GM19238 (cell line): ENCODE measurements at regions not wholly inside any gene's neighbourhood (a gene's known extent, or its start where the extent isn't known, plus 50 kb on each side); places are given as distances from the start of the nearest gene placed in this dataset.
"Not testable (repeated sequence)": the region's sequence is repeated elsewhere in the genome, so short reads cannot be mapped to it uniquely, and the experiment has no call there.

Experiments used
- DNase-seq: peaks from one replicate; pipeline ENCODE4 v3.0.0; 2011; ENCODE audit warnings: low spot score; ENCODE audit not compliant: insufficient read length

DNA sequence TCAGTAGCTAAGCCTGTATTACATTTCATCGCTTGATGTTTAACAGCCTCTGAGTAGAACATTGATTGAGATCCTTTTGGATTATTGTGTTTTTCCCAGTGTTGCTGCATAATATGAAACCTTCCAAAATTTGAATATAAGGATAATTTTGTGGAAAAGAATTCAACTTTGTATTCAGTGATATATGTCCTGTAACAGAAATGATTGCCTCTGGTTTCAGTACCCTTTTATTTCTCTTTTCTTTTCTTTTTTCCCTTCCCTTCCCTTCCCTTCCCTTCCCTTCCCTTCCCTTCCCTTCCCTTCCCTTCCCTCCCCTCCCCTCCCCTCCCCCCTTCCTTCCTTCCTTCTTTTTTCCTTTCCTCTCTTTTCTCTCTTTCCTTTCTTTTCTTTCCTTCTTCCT lies 74.6 kb downstream of the UTRN start:
- DNase-seq, result no peak

DNA sequence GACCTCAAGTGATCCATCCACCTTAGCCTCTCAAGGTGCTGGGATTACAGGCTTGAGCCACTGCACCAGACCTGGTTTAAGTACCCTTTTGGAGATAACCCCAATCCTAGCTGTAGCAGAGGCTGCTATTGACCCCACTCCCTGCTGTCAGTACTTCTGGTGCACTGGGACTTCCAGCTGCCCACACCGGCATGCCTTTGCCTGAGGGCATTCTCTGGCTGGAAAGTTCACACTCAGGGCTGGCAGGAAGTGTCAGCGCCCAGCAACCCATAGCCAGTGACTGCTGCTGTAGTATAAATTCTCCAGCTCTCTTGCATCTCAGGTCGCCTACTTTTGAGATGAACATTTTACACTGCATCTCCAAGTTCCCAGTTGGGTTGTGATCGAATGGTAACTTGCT lies 75.3 kb downstream of the UTRN start:
- no peak for DNase-seq

GRCh38 chr6:144361016-144361415 lies 75.9 kb downstream of the UTRN start:
- DNase-seq, result no peak

DNA sequence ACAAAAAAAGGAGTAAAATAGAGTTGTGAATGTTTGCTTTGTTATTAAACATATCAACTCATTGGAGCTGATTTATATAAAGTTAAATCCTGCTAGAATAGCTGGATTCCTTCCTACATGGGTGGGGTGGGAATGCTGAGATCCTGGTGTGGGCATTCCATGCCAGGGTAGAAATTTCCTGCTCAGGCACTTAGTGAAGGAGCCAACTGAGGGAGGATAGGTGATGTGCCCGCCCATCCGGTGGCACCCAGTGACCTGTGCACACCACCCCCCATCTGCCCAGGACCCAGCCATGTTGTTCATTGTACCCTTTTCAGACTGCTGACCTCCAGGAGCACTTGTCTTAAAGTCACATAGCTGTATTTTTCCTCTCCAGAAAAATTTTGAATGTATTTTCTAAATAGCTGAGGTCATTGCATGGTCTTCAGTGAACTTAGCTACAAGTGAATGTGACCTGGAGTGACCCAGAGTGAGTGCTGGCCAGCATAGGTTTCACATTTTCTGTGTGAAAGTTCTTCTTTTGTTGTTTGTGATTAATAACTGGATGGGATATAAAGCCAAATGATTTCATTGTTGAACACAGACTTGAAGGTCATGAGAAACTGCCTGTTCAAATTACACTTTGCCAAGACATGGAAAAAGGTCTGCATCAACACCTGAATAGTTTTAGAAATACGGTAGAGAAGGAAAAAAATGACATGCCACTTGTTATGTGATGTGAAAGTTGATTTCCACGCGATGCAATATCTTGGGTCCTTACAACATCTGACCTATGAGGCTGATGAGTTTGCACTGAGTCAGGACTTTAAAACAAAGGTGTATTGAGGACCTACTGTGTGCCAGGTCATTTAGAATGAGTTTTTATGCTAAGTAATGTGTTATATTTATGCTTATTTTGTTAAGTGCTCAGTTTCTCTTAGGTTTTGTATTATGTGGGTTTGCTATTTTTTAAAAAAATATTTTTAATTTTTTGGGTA lies 77.2 kb downstream of the UTRN start:
- no peak for DNase-seq

- DNase-seq, result no peak
Observed at GRCh38 chr6:144364208-144364720, 79.1 kb downstream of the UTRN start.

GRCh38 chr6:144364782-144365181 lies 79.6 kb downstream of the UTRN start:
- no peak for DNase-seq

DNA sequence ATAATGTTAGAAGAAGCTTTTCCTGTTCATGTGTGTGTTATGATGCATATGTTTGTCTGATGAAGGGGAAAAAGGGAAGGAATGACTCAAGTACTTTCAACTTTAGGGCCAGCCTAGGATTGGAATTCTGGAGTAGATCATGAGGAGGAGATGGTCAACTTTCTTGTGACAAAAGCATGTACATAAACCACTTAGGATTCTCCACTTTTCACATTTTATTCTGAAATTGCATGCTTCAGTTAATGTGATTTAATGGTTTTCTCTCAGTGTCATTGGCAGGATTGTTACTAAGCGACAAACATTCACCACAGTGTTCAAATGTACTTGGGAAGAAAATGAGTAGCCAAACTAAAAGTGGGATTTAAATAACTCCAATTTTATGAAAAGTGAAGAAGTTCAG lies 80.1 kb downstream of the UTRN start:
- DNase-seq, result no peak

DNA sequence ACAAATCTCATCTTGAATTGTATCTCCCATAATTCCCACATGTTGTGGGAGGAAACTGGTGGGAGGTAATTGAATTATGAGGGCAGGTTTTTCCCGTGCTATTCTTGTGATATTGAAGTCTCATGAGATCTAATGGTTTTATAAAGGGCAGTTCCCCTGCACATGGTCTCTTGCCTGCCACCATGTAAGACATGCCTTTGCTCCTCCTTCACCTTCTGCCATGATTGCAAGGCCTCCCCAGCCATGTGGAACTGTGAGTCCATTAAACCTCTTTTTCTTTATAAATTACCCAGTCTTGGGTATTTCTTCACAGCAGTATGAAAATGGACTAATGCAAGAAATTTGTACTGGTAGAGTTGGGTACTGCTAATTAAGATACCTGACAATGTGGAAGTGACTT lies 84.6 kb downstream of the UTRN start:
- DNase-seq, result not testable (repeated sequence)

DNA sequence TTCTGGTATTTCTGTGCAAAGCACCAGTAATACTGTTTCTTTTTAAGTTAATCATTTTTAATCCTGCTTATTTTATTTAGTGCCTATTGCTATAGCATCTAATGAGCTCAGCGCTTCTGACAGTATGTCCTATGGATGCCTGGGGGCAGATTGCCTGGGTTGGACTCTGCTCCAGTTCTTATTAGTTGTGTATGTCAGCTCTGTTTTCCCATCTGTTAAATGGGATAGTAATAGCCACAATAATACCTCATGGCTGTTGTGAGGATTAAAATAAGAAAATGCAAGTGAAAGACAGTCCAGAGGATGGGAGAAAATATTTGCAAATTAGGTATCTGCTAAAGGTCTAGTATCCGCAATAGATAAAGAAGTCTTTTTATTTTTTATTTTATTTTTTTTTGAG lies 87.0 kb downstream of the UTRN start:
- no peak for DNase-seq

DNA sequence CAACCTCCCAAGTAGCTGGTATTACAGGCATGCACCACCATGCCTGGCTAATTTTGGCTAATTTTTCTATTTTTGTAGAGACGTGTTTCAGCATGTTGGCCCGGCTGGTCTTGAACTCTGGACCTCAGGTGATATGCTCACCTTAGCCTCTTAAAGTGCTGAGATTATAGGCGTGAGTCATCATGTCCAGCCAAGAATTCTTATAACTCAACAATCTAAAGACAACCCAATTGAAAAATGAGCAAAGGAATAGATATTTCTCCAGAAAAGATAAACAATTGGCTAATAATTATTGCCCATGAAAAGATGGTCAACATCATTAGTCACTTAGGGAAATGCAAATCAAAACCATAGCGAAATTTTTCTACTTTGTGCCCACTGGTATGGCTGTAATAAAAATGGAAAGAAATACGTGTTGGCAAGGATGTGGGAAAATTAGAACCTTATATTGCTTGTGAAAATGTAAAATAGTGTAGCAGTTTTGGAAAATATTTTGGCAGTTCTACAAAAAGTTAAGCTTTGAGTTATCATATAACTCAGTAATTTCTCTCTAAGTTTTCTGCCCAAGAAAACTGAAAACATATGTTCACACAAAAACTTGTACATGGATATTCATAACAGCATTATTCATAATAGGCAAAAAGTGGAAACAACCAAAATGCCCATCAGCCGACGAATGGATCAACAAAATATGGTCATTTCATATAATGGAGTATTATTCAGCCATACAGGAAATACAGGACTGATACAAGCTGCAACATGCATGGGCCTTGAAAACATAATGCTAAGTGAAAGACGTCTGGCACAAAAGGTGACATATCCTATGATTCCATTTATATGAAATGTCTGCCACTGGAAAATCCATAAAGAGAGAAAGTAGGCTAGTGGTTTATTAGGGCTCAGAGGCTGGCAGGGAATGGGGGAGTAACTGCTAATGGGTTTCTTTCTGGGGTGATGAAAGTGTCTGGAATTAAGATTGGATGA lies 87.8 kb downstream of the UTRN start:
- DNase-seq, result no peak

DNA sequence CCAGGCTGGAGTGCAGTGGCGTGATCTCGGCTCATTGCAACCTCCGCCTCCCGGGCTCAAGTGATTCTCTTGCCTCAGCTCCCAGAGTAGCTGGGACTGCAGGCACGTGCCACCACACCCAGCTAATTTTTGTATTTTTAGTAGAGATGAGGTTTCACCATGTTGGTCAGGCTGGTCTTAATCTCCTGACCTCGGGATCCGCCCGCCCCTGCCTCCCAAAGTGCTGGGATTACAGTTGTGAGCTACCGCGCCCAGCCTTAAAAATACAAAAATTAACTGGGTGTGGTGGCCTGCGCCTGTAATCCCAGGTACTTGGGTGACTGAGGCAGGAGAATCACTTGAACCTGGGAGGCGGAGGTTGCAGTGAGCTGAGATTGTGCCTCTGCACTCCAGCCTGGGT lies 89.4 kb downstream of the UTRN start:
- not testable (repeated sequence) for DNase-seq

DNA sequence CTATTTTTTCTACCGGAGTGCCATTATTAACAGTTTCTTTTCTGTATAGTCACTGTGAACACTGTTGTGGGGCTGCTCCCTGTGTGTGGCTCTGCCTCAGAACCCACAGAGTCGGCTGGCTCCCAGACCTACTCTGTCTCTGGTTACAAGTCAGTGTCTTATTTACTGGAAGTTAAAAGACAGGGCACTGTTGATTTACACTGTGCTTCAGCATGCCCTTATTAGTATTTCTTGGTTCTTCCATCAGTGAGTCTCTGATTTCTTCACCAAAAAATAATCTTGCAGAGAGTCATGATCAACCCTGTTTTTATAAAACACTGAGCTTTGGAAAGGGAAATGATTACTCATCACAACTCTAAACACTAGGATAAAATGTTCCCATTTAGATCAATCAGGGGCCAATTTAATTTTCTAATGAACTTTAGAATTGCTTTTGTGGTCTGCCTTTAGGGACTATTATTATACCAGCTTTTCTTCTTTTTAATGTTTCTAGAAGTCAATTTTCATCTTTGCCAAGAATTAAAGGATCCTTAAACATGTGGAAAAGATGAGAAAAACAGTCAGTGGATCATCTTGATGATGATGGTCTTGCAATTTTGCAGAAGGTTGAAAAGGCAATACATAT lies 92.6 kb downstream of the UTRN start:
- DNase-seq, result no peak

DNA sequence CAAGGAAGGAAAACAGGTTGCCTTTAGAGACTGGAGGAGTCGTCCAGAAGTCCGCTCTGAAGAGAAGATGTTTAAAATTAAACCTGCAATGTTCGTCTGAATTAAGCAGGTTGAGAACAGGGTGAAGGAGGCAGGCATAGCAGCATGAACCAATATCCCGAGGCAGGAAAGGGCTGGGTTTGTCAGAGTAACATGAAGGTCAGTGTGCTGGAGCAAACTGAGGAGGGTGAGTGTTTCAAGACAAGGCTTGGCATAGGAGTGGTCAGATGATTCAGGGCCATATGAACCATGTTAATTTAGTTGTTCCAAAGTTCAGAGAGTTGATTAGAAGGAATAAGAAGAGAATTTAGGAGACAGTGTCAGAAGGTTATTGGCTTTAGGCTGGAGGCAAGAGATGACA lies 93.3 kb downstream of the UTRN start:
- no peak for DNase-seq

- no peak for DNase-seq
Observed at GRCh38 chr6:144379356-144379755, 94.2 kb downstream of the UTRN start.

DNA sequence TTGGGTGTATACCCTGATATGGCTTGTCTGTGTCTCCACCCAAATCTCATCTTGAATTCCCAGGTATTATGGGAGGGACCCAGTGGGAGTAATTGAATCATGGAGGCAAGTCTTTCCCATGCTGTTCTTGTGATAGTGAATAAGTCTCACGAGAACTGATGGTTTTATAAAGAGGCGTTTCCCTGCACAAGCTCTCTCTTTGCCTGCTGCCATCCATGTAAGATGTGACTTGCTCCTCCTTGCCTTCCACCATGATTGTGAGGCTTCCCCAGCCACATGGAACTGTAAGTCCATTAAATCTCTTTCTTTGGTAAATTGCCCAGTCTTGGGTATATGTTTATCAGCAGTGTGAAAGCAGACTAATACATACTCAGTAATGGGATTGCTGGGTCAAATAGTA lies 96.4 kb downstream of the UTRN start:
- DNase-seq, result not testable (repeated sequence)

GRCh38 chr6:144383336-144383735 lies 98.2 kb downstream of the UTRN start:
- no peak for DNase-seq

GRCh38 chr6:144384427-144384826 lies 99.3 kb downstream of the UTRN start:
- no peak for DNase-seq

DNA sequence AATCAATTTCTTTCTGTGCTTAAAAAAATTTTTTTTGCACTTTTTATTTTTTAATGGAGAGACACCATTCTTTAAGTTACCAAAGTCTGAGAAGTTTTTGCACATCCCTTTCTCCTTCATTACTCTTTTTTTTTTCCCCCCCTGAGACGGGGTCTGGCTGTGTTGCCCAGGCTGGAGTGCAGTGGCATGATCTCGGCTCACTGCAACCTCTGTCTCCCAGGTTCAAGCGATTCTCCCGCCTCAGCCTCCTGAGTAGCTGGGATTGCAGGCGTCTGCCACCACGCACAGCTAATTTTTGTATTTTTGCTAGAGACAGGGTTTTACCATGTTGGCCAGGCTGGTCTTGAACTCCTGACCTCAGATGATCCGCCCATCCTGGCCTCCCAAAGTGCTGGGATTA lies 104.3 kb downstream of the UTRN start:
- DNase-seq, result not testable (repeated sequence)

DNA sequence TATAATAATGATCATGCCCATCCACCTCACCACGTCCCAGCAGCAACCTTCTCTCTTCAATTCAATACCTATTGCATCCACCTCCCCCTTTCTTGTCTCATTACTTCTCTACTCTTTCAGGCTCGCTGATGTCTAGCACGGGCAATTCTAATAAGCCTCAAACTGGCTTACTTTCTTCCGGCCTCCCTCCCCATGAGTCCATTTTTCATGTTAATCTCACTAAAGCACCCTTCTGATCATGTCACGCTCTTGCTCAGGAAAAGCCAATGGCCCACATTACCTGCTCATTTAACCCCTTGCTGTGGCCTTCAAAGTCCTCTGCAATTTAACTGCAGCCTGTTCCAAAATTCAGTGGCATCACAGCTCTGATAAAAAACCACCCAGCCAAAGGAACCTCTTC lies 105.1 kb downstream of the UTRN start:
- no peak for DNase-seq

- no peak for DNase-seq
Observed at GRCh38 chr6:144390886-144391285, 105.8 kb downstream of the UTRN start.

- no peak for DNase-seq
Observed at GRCh38 chr6:144392536-144392935, 107.4 kb downstream of the UTRN start.
